Lung (tissue), 11 donors: ENCODE measurements at regions not wholly inside any gene's neighbourhood (a gene's known extent, or its start where the extent isn't known, plus 50 kb on each side); places are given as distances from the start of the nearest gene placed in this dataset.

Source experiments
- ATAC-seq: fragments of 200-7000 bp; cut with Tn5 transposase; one replicate; pipeline ENCODE4 v1.9.1; 2020; ENCODE audit warnings: moderate number of reproducible peaks; ENCODE audit not compliant: insufficient read depth, low FRiP score
- DNase-seq, 3 donors: peaks; one replicate each; pipeline ENCODE4 v3.0.0-alpha.2; 2013 to 2017
- H3K27ac ChIP-seq, 2 donors: one replicate each; pipeline ENCODE4 v1.5.1; 2013; ENCODE audit warnings: mild to moderate bottlenecking in 2 of 2, moderate library complexity in 2 of 2, control low read depth in 1 of 2, inconsistent platforms in 1 of 2, low read depth in 1 of 2, low read length in 1 of 2
- H3K27me3 ChIP-seq, 3 donors: one replicate each; pipeline ENCODE4 v1.5.1; 2013; ENCODE audit warnings: low read length in 2 of 3; ENCODE audit not compliant: control insufficient read depth in 3 of 3, insufficient read depth in 3 of 3
- H3K36me3 ChIP-seq, 4 donors: one replicate each; pipeline ENCODE4 v1.5.1; 2013; ENCODE audit warnings: low read length in 4 of 4, mild to moderate bottlenecking in 1 of 4, moderate library complexity in 1 of 4; ENCODE audit not compliant: control insufficient read depth in 4 of 4, insufficient read depth in 4 of 4
- H3K4me1 ChIP-seq, 5 donors: one replicate each; pipeline ENCODE4 v1.5.1; 2013; ENCODE audit warnings: low read length in 5 of 5, mild to moderate bottlenecking in 2 of 5, moderate library complexity in 1 of 5; ENCODE audit not compliant: control insufficient read depth in 5 of 5, insufficient read depth in 5 of 5
- H3K4me3 ChIP-seq: one replicate; pipeline ENCODE4 v1.5.1; 2013; ENCODE audit warnings: mild to moderate bottlenecking, control low read depth, moderate library complexity
- H3K9ac ChIP-seq, 2 donors: one replicate each; pipeline ENCODE4 v1.5.1; 2013; ENCODE audit warnings: low read length in 2 of 2, control low read depth in 1 of 2; ENCODE audit not compliant: insufficient read depth in 1 of 2
- H3K9me3 ChIP-seq, 4 donors: one replicate each; pipeline ENCODE4 v1.5.1; 2013; ENCODE audit warnings: low read length in 3 of 4, mild to moderate bottlenecking in 1 of 4, moderate library complexity in 1 of 4; ENCODE audit not compliant: control insufficient read depth in 4 of 4, insufficient read depth in 3 of 4
- CTCF ChIP-seq: IDR thresholded peaks from 2 replicates; pipeline ENCODE4 v1.5.1; 2012; ENCODE audit warnings: mild to moderate bottlenecking; ENCODE audit errors: control extremely low read depth, extremely low read depth
- WGBS, 2 donors: extraction: QIAGEN DNeasy Blood & Tissue Kit; methylation state at CpG; one replicate each; pipeline ENCODE4 v1.1.7; 2013; 5-methylcytosine and 5-hydroxymethylcytosine counted together
- donor health status: control.
- donor health status: control.
- donor health status: Bipolar disorder and iron deficiency.
- donor health status: healthy.
- donor health status: DM: yes; HTN: yes; CAD: no.

- Histone ChIP-seq H3K9ac (no peak overlapping the region), H3K9me3 (no peaks in the 10 kb centered on the region), H3K27ac (no peak overlapping the region), H3K36me3 (no peaks in the 10 kb centered on the region), H3K4me1 (no peaks in the 10 kb centered on the region), H3K27me3 (no peaks in the 10 kb centered on the region), H3K4me3 (no peak overlapping the region)
- TF ChIP-seq CTCF: no peak
- ATAC-seq: no peak
- 79 to 89% methylated on average over 3 of the region's 3 CpGs for WGBS, 2 donors
- no peak for DNase-seq
Measured at GRCh38 chr15:36400936-36401585, 178.4 kb upstream of the CDIN1 start.

- no peak for ATAC-seq
- Histone ChIP-seq H3K4me3 (no peak overlapping the region), H3K36me3 (no peaks in the 10 kb centered on the region), H3K9me3 (no peaks in the 10 kb centered on the region), H3K4me1 (no peaks in the 10 kb centered on the region), H3K9ac (no peak overlapping the region), H3K27me3 (no peaks in the 10 kb centered on the region), H3K27ac (no peak overlapping the region)
- no peak for TF ChIP-seq CTCF
- WGBS, 2 donors: 75 to 87% methylated on average over 3 of the region's 3 CpGs
- no peak for DNase-seq
Measured at GRCh38 chr15:36401586-36401966, 177.8 kb upstream of the CDIN1 start.

GRCh38 chr15:36403351-36403750 is 176.1 kb upstream of the CDIN1 start:
- Histone ChIP-seq H3K9me3 (no peaks in the 10 kb centered on the region), H3K27me3 (no peaks in the 10 kb centered on the region), H3K9ac (no peak overlapping the region), H3K27ac (no peak overlapping the region), H3K4me3 (no peak overlapping the region), H3K36me3 (no peaks in the 10 kb centered on the region), H3K4me1 (no peaks in the 10 kb centered on the region)
- ATAC-seq (no peak), DNase-seq (no peak)
- 72 to 77% methylated on average over 5 of the region's 5 CpGs for WGBS, 2 donors
- no peak for TF ChIP-seq CTCF

GRCh38 chr15:36406366-36406765 is 173.1 kb upstream of the CDIN1 start:
- Histone ChIP-seq H3K27me3 (no peaks in the 10 kb centered on the region), H3K9ac (no peak overlapping the region), H3K4me3 (no peak overlapping the region), H3K4me1 (no peaks in the 10 kb centered on the region), H3K27ac (no peak overlapping the region), H3K36me3 (no peaks in the 10 kb centered on the region), H3K9me3 (no peaks in the 10 kb centered on the region)
- ATAC-seq (no peak), DNase-seq (no peak)
- 79 to 83% methylated on average over 3 of the region's 3 CpGs for WGBS, 2 donors
- TF ChIP-seq CTCF: no peak
